Breast epithelium (tissue), 3 donors: ENCODE measurements at regions not wholly inside any gene's neighbourhood (a gene's known extent, or its start where the extent isn't known, plus 50 kb on each side); places are given as distances from the start of the nearest gene placed in this dataset.
"Not testable (repeated sequence)": the region's sequence is repeated elsewhere in the genome, so short reads cannot be mapped to it uniquely, and the experiment has no call there.

Source experiments
- POLR2AphosphoS5 ChIP-seq, 3 donors: sonication (generic); formaldehyde crosslinking; IDR thresholded peaks; one replicate each; pipeline ENCODE4 v1.6.1; 2017; ENCODE audit warnings: antibody characterized with exemption in 3 of 3
- TF ChIP-seq, protein P1 (sequence below), 3 donors: fragments of 450-650 bp; IDR thresholded peaks; one replicate each; pipeline ENCODE4 v1.5.1; 2016 to 2017; ENCODE audit warnings: antibody characterized with exemption in 3 of 3, mild to moderate bottlenecking in 3 of 3, moderate library complexity in 3 of 3

DNA sequence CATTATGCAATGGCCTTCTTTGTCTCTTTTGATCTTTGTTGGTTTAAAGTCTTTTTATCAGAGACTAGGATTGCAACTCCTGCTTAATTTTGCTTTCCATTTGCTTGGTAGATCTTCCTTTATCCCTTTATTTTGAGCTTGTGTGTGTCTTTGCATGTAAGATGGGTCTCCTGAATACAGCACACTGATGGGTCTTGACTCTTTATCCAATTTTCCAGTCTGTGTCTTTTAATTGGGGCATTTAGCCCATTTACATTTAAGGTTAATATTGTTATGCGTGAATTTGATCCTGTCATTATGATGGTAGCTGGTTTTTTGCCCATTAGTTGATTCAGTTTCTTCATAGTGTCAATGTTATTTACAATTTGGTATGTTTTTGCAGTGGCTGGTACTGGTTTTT lies 56.9 kb upstream of the TBX18 start:
- TF ChIP-seq, protein P1, sequence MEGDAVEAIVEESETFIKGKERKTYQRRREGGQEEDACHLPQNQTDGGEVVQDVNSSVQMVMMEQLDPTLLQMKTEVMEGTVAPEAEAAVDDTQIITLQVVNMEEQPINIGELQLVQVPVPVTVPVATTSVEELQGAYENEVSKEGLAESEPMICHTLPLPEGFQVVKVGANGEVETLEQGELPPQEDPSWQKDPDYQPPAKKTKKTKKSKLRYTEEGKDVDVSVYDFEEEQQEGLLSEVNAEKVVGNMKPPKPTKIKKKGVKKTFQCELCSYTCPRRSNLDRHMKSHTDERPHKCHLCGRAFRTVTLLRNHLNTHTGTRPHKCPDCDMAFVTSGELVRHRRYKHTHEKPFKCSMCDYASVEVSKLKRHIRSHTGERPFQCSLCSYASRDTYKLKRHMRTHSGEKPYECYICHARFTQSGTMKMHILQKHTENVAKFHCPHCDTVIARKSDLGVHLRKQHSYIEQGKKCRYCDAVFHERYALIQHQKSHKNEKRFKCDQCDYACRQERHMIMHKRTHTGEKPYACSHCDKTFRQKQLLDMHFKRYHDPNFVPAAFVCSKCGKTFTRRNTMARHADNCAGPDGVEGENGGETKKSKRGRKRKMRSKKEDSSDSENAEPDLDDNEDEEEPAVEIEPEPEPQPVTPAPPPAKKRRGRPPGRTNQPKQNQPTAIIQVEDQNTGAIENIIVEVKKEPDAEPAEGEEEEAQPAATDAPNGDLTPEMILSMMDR (IDR thresholded peaks at IDR 0.05): not testable (repeated sequence)
- not testable (repeated sequence) for TF ChIP-seq POLR2AphosphoS5 (IDR thresholded peaks at IDR 0.05)
